ENCODE measurements at regions not wholly inside any gene's neighbourhood (a gene's known extent, or its start where the extent isn't known, plus 50 kb on each side); places are given as distances from the start of the nearest gene placed in this dataset.

DNA sequence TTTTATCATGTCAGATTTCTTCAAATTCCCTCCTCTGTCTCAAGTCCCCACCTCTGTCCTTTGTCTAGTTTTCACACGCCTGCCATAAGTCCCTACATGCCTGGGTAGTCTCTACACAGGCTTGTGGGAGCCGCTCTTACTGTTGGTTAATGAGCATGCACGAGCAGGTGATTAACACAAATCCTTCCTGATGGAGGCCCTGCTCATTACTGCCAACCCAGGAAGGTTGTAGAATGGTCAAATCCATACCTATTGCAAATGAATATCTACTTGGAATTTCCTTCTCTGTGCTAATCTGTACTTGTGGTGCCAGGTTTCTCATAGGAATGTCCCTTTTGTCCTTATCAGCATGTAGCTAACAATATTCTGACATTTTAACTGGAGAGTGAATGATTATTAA is 208.4 kb upstream of the HDX start:
- ChIA-PET CTCF (no interaction called here), POLR2A (no interaction called here)
- intact Hi-C loops (cut with micrococcal nuclease) (no loop called here), dilution Hi-C loops (cut with MboI; ENCODE audit: extremely low pct_ligation_motif_present, low sequenced_read_pairs) (no loop called here)
- FAIRE-seq (no peak), DNase-seq (ENCODE audit: low read depth, low spot score) (no peak)
- Histone ChIP-seq H3K9ac (replicated peaks; ENCODE audit: extremely low read depth, insufficient read depth, low read length) (no peak overlapping the region), H3K27me3 (ENCODE audit: control insufficient read depth in 2 of 2, insufficient read depth in 2 of 2, low read length in 2 of 2) (no peaks in the 10 kb centered on the region), H3K4me2 (ENCODE audit: insufficient read depth, low read length) (no peak overlapping the region), H3K9me1 (replicated peaks; ENCODE audit: control insufficient read depth, extremely low read depth, insufficient read depth, low read length) (no peaks in the 10 kb centered on the region), H3K79me2 (ENCODE audit: control insufficient read depth, insufficient read depth, low read length) (no peaks in the 10 kb centered on the region), H4K20me1 (replicated peaks; ENCODE audit: control insufficient read depth, extremely low read depth, insufficient read depth, low read length) (no peaks in the 10 kb centered on the region), H3K4me1 (ENCODE audit: control insufficient read depth, extremely low read depth, insufficient read depth, low read length) (no peaks in the 10 kb centered on the region), H3K9me3 (replicated peaks; ENCODE audit: control insufficient read depth, insufficient read depth, low read length) (no peaks in the 10 kb centered on the region), H3K36me3 (ENCODE audit: control insufficient read depth in 2 of 2, extremely low read depth in 1 of 2, insufficient read depth in 2 of 2, low read length in 2 of 2) (no peaks in the 10 kb centered on the region), H3K4me3 (replicated peaks in 1 of 3; ENCODE audit: insufficient read depth in 1 of 3, low read depth in 1 of 3, low read length in 3 of 3) (no peak overlapping the region), H2AFZ (ENCODE audit: low read depth, low read length) (no peak overlapping the region), H3K27ac (ENCODE audit: insufficient read depth, low read depth, low read length) (no peak overlapping the region)
- TF ChIP-seq GATA2 (IDR thresholded peaks at IDR 0.05; ENCODE audit: insufficient read depth, insufficient read length, low read depth, low read length) (no peak), EZH2 (IDR thresholded peaks at IDR 0.05; ENCODE audit: borderline replicate concordance, low read depth, low read length, severe bottlenecking) (no peak), JUN (IDR thresholded peaks at IDR 0.05; ENCODE audit: borderline replicate concordance, insufficient read depth, insufficient read length, low read depth) (no peak), FOS (IDR thresholded peaks at IDR 0.05; ENCODE audit: borderline replicate concordance, insufficient read depth, low read length) (no peak)
- TF ChIP-seq, protein P1, sequence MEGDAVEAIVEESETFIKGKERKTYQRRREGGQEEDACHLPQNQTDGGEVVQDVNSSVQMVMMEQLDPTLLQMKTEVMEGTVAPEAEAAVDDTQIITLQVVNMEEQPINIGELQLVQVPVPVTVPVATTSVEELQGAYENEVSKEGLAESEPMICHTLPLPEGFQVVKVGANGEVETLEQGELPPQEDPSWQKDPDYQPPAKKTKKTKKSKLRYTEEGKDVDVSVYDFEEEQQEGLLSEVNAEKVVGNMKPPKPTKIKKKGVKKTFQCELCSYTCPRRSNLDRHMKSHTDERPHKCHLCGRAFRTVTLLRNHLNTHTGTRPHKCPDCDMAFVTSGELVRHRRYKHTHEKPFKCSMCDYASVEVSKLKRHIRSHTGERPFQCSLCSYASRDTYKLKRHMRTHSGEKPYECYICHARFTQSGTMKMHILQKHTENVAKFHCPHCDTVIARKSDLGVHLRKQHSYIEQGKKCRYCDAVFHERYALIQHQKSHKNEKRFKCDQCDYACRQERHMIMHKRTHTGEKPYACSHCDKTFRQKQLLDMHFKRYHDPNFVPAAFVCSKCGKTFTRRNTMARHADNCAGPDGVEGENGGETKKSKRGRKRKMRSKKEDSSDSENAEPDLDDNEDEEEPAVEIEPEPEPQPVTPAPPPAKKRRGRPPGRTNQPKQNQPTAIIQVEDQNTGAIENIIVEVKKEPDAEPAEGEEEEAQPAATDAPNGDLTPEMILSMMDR (IDR thresholded peaks at IDR 0.05; ENCODE audit: extremely low read depth in 1 of 2, insufficient read depth in 1 of 2, low read depth in 1 of 2, low read length in 2 of 2) = no peak
- TF ChIP-seq, protein P2, sequence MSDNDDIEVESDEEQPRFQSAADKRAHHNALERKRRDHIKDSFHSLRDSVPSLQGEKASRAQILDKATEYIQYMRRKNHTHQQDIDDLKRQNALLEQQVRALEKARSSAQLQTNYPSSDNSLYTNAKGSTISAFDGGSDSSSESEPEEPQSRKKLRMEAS (IDR thresholded peaks at IDR 0.05; ENCODE audit: insufficient read depth, insufficient read length) = no peak
- BruUV-seq (replicated peaks) = no TSS peak

DNA sequence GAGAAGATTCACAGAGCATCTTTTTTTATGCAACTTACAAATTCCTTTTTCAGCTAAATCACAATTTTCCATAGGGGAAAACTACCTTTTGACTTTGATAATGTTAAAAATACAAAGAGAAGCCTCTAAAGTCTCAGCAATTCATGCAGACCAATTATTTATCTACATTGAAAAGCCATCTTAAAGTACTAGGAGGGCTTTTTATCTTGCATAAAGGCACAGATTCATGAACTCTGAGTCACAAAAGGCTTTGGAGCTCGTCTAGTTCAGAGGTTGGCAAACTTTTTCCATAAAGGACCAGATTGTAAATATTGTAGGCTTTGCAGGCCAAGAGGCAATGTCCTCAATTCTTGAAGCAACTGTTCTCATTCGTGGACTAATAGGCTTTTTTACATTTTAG is 210.4 kb upstream of the HDX start:
- no TSS peak for BruUV-seq (replicated peaks)
- POLR2A ChIA-PET = no interaction called here
- no peaks in the 10 kb centered on the region for H3K9me1 ChIP-seq (replicated peaks; ENCODE audit: control insufficient read depth, extremely low read depth, insufficient read depth, low read length)
- no peaks in the 10 kb centered on the region for H4K20me1 ChIP-seq (replicated peaks; ENCODE audit: control insufficient read depth, extremely low read depth, insufficient read depth, low read length)
- FAIRE-seq (no peak), DNase-seq (ENCODE audit: low read depth, low spot score) (no peak)
- H3K27ac ChIP-seq (ENCODE audit: insufficient read depth, low read depth, low read length) = no peak overlapping the region
- H3K36me3 ChIP-seq (ENCODE audit: control insufficient read depth in 2 of 2, extremely low read depth in 1 of 2, insufficient read depth in 2 of 2, low read length in 2 of 2) = no peaks in the 10 kb centered on the region
- H3K27me3 ChIP-seq (ENCODE audit: control insufficient read depth in 2 of 2, insufficient read depth in 2 of 2, low read length in 2 of 2) = no peaks in the 10 kb centered on the region
- dilution Hi-C loops (cut with MboI; ENCODE audit: extremely low pct_ligation_motif_present, low sequenced_read_pairs) = no loop called here
- CTCF ChIA-PET = no interaction called here
- H3K4me2 ChIP-seq (ENCODE audit: insufficient read depth, low read length) = no peak overlapping the region
- TF ChIP-seq, protein P1 (IDR thresholded peaks at IDR 0.05; ENCODE audit: extremely low read depth in 1 of 2, insufficient read depth in 1 of 2, low read depth in 1 of 2, low read length in 2 of 2) = no peak
- no peaks in the 10 kb centered on the region for H3K4me1 ChIP-seq (ENCODE audit: control insufficient read depth, extremely low read depth, insufficient read depth, low read length)
- intact Hi-C loops (cut with micrococcal nuclease) = no loop called here
- H3K79me2 ChIP-seq (ENCODE audit: control insufficient read depth, insufficient read depth, low read length) = no peaks in the 10 kb centered on the region
- H3K9me3 ChIP-seq (replicated peaks; ENCODE audit: control insufficient read depth, insufficient read depth, low read length) = no peaks in the 10 kb centered on the region
- H3K9ac ChIP-seq (replicated peaks; ENCODE audit: extremely low read depth, insufficient read depth, low read length) = no peak overlapping the region
- no peak overlapping the region for H3K4me3 ChIP-seq (replicated peaks in 1 of 3; ENCODE audit: insufficient read depth in 1 of 3, low read depth in 1 of 3, low read length in 3 of 3)
- H2AFZ ChIP-seq (ENCODE audit: low read depth, low read length) = no peak overlapping the region

All from endothelial cell of umbilical vein (primary cell).